ENCODE measurements at regions not wholly inside any gene's neighbourhood (a gene's known extent, or its start where the extent isn't known, plus 50 kb on each side); places are given as distances from the start of the nearest gene placed in this dataset.

DNA sequence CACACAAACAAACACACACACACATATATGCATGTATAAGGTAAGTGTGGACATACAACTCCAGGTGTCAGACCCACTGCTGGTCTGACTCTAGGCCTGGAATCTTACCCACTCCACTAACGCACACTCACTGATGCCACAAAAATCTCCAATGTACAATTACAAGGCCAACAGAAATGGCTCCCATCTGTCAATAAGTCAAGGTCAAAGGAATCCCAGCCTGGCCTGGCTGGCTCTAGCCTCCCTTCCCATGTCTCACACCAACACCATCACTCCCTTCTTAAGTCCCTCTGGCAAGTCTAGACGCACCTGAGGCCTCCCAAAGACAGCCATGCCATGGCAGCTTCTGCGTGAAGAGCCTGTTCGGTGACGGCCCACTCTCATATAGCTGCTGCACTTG, 99.2 kb upstream of the CDYL2 start (continued):
- TF ChIP-seq, protein P1, sequence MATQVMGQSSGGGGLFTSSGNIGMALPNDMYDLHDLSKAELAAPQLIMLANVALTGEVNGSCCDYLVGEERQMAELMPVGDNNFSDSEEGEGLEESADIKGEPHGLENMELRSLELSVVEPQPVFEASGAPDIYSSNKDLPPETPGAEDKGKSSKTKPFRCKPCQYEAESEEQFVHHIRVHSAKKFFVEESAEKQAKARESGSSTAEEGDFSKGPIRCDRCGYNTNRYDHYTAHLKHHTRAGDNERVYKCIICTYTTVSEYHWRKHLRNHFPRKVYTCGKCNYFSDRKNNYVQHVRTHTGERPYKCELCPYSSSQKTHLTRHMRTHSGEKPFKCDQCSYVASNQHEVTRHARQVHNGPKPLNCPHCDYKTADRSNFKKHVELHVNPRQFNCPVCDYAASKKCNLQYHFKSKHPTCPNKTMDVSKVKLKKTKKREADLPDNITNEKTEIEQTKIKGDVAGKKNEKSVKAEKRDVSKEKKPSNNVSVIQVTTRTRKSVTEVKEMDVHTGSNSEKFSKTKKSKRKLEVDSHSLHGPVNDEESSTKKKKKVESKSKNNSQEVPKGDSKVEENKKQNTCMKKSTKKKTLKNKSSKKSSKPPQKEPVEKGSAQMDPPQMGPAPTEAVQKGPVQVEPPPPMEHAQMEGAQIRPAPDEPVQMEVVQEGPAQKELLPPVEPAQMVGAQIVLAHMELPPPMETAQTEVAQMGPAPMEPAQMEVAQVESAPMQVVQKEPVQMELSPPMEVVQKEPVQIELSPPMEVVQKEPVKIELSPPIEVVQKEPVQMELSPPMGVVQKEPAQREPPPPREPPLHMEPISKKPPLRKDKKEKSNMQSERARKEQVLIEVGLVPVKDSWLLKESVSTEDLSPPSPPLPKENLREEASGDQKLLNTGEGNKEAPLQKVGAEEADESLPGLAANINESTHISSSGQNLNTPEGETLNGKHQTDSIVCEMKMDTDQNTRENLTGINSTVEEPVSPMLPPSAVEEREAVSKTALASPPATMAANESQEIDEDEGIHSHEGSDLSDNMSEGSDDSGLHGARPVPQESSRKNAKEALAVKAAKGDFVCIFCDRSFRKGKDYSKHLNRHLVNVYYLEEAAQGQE (IDR thresholded peaks at IDR 0.05; ENCODE audit: unreplicated experiment): no peak

DNA sequence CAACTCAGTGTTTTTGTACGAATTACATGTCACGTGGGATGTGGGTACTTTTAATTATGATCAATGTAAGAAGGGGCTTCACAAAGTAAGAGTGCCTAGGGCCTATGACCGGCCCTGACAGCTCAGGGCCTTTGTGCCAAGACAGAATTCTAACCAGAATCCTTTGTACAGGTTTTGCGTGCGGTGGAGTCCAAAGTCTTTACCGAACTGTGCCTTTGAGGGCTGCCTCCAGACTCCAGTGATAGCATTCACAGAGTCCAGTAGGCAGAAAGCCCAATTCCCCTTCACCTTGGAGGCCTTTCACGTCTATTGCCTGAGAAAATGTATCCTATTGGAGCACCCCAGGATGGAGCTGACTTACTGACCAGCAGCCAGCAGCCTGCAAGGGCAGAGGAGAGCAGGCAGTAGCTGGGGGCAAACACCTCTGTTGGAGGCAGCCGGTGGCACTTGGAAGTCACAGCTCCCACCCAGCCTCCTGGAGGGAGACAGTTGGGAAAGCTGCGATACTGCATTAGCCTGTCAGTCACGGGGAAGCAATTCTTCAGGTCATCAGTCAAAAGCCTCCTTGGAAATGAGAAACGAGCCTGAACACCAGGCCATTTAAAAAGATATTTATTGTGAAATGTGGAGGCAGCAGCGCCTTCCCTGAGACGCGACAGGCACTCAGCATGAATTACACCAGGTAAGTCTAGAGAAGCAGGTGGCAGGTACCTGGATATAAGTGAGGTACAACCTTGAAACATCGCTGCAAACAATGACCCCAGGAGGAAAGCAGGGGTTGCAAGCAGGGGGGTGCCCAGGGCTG, 98.1 kb upstream of the CDYL2 start:
- no peaks in the 10 kb centered on the region for H4K20me1 ChIP-seq (replicated peaks; ENCODE audit: insufficient read depth)
- no peaks in the 10 kb centered on the region for H3K9me2 ChIP-seq (ENCODE audit: insufficient read depth)
- H3K4me1 Mint-ChIP-seq: no peaks in the 10 kb centered on the region
- H3K4me3 ChIP-seq: no peak overlapping the region
- H3K36me3 ChIP-seq (ENCODE audit: insufficient read depth): no peaks in the 10 kb centered on the region
- H3K27ac ChIP-seq (ENCODE audit: low read depth): no peak overlapping the region
- no peak overlapping the region for H3K27ac Mint-ChIP-seq
- H3K79me2 ChIP-seq (replicated peaks; ENCODE audit: insufficient read depth): no peaks in the 10 kb centered on the region
- no peak for DNase-seq (ENCODE audit: low spot score)
- H3K36me3 Mint-ChIP-seq (ENCODE audit: low read depth): no peaks in the 10 kb centered on the region
- H3K4me1 ChIP-seq (ENCODE audit: insufficient read depth): no peaks in the 10 kb centered on the region
- H3K27me3 ChIP-seq (ENCODE audit: insufficient read depth): no peaks in the 10 kb centered on the region
- H3F3A ChIP-seq (replicated peaks; ENCODE audit: low read depth): no peaks in the 10 kb centered on the region
- no peak overlapping the region for H3K4me3 Mint-ChIP-seq
- H3K9me3 Mint-ChIP-seq: no peaks in the 10 kb centered on the region
- H3K4me2 ChIP-seq: no peak overlapping the region
- H2AFZ ChIP-seq: no peak overlapping the region
- ATAC-seq: no peak
- peaks cover 3% of the 10 kb centered on the region for H3K27me3 Mint-ChIP-seq (ENCODE audit: insufficient read depth, low read depth, poor library complexity)
- TF ChIP-seq ZNF114 (CRISPR knock-in tag; IDR thresholded peaks at IDR 0.05) (no peak), STAT1 (IDR thresholded peaks at IDR 0.05; ENCODE audit: unreplicated experiment) (no peak), EZH2 (IDR thresholded peaks at IDR 0.05; ENCODE audit: low read depth, unreplicated experiment) (no peak), EZH2phosphoT487 (IDR thresholded peaks at IDR 0.05; ENCODE audit: unreplicated experiment) (no peak), POLR2AphosphoS5 (IDR thresholded peaks at IDR 0.05; ENCODE audit: low read depth) (no peak)
- TF ChIP-seq, protein P1 (IDR thresholded peaks at IDR 0.05; ENCODE audit: unreplicated experiment): no peak
- TF ChIP-seq, protein P2, sequence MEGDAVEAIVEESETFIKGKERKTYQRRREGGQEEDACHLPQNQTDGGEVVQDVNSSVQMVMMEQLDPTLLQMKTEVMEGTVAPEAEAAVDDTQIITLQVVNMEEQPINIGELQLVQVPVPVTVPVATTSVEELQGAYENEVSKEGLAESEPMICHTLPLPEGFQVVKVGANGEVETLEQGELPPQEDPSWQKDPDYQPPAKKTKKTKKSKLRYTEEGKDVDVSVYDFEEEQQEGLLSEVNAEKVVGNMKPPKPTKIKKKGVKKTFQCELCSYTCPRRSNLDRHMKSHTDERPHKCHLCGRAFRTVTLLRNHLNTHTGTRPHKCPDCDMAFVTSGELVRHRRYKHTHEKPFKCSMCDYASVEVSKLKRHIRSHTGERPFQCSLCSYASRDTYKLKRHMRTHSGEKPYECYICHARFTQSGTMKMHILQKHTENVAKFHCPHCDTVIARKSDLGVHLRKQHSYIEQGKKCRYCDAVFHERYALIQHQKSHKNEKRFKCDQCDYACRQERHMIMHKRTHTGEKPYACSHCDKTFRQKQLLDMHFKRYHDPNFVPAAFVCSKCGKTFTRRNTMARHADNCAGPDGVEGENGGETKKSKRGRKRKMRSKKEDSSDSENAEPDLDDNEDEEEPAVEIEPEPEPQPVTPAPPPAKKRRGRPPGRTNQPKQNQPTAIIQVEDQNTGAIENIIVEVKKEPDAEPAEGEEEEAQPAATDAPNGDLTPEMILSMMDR (conservative IDR thresholded peaks at IDR 0.05; ENCODE audit: low read depth in 2 of 2): no peak
- TF ChIP-seq, protein P3, sequence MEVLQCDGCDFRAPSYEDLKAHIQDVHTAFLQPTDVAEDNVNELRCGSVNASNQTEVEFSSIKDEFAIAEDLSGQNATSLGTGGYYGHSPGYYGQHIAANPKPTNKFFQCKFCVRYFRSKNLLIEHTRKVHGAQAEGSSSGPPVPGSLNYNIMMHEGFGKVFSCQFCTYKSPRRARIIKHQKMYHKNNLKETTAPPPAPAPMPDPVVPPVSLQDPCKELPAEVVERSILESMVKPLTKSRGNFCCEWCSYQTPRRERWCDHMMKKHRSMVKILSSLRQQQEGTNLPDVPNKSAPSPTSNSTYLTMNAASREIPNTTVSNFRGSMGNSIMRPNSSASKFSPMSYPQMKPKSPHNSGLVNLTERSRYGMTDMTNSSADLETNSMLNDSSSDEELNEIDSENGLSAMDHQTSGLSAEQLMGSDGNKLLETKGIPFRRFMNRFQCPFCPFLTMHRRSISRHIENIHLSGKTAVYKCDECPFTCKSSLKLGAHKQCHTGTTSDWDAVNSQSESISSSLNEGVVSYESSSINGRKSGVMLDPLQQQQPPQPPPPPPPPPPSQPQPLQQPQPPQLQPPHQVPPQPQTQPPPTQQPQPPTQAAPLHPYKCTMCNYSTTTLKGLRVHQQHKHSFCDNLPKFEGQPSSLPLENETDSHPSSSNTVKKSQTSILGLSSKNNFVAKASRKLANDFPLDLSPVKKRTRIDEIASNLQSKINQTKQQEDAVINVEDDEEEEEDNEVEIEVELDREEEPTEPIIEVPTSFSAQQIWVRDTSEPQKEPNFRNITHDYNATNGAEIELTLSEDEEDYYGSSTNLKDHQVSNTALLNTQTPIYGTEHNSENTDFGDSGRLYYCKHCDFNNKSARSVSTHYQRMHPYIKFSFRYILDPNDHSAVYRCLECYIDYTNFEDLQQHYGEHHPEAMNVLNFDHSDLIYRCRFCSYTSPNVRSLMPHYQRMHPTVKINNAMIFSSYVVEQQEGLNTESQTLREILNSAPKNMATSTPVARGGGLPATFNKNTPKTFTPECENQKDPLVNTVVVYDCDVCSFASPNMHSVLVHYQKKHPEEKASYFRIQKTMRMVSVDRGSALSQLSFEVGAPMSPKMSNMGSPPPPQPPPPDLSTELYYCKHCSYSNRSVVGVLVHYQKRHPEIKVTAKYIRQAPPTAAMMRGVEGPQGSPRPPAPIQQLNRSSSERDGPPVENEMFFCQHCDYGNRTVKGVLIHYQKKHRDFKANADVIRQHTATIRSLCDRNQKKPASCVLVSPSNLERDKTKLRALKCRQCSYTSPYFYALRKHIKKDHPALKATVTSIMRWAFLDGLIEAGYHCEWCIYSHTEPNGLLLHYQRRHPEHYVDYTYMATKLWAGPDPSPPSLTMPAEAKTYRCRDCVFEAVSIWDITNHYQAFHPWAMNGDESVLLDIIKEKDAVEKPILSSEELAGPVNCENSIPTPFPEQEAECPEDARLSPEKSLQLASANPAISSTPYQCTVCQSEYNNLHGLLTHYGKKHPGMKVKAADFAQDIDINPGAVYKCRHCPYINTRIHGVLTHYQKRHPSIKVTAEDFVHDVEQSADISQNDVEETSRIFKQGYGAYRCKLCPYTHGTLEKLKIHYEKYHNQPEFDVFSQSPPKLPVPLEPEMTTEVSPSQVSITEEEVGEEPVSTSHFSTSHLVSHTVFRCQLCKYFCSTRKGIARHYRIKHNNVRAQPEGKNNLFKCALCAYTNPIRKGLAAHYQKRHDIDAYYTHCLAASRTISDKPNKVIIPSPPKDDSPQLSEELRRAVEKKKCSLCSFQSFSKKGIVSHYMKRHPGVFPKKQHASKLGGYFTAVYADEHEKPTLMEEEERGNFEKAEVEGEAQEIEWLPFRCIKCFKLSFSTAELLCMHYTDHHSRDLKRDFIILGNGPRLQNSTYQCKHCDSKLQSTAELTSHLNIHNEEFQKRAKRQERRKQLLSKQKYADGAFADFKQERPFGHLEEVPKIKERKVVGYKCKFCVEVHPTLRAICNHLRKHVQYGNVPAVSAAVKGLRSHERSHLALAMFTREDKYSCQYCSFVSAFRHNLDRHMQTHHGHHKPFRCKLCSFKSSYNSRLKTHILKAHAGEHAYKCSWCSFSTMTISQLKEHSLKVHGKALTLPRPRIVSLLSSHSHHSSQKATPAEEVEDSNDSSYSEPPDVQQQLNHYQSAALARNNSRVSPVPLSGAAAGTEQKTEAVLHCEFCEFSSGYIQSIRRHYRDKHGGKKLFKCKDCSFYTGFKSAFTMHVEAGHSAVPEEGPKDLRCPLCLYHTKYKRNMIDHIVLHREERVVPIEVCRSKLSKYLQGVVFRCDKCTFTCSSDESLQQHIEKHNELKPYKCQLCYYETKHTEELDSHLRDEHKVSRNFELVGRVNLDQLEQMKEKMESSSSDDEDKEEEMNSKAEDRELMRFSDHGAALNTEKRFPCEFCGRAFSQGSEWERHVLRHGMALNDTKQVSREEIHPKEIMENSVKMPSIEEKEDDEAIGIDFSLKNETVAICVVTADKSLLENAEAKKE (CRISPR knock-in tag; IDR thresholded peaks at IDR 0.05): no peak

Data from GM23338 (cell line).